HEK293 (cell line): ENCODE measurements at regions not wholly inside any gene's neighbourhood (a gene's known extent, or its start where the extent isn't known, plus 50 kb on each side); places are given as distances from the start of the nearest gene placed in this dataset.

Experiments used
- MYNN ChIP-seq: fragments of 450-650 bp; formaldehyde crosslinking; IDR thresholded peaks from 2 replicates; pipeline ENCODE4 v1.5.1; 2016; ENCODE audit warnings: missing biosample characterization, missing genetic modification characterization, borderline replicate concordance
- TCF7L2 ChIP-seq: IDR thresholded peaks from 2 replicates; pipeline ENCODE4 v1.6.1; 2011; ENCODE audit warnings: low read depth, mild to moderate bottlenecking, inconsistent platforms, low read length, moderate library complexity, borderline replicate concordance
- ZEB2 ChIP-seq: fragments of 450-650 bp; formaldehyde crosslinking; IDR thresholded peaks from 2 replicates; pipeline ENCODE4 v1.5.1; 2016; ENCODE audit warnings: missing biosample characterization, missing genetic modification characterization
- ZNF416 ChIP-seq: fragments of 450-650 bp; formaldehyde crosslinking; IDR thresholded peaks from 2 replicates; pipeline ENCODE4 v1.5.1; 2016; ENCODE audit warnings: missing biosample characterization, missing genetic modification characterization
- ZNF664 ChIP-seq: fragments of 450-650 bp; formaldehyde crosslinking; IDR thresholded peaks from 2 replicates; pipeline ENCODE4 v1.5.1; 2016; ENCODE audit warnings: missing biosample characterization, missing genetic modification characterization
- TF ChIP-seq, protein P1 (sequence below): fragments of 450-650 bp; formaldehyde crosslinking; IDR thresholded peaks from 2 replicates; pipeline ENCODE4 v1.5.1; 2016; ENCODE audit warnings: missing biosample characterization, missing genetic modification characterization
- TF ChIP-seq, protein P2 (sequence below): fragments of 450-650 bp; formaldehyde crosslinking; IDR thresholded peaks from 2 replicates; pipeline ENCODE4 v1.5.1; 2016; ENCODE audit warnings: missing biosample characterization, missing genetic modification characterization
- TF ChIP-seq, protein P3 (sequence below): fragments of 450-650 bp; formaldehyde crosslinking; IDR thresholded peaks from 2 replicates; pipeline ENCODE4 v1.5.1; 2017; ENCODE audit warnings: missing biosample characterization, missing genetic modification characterization

DNA sequence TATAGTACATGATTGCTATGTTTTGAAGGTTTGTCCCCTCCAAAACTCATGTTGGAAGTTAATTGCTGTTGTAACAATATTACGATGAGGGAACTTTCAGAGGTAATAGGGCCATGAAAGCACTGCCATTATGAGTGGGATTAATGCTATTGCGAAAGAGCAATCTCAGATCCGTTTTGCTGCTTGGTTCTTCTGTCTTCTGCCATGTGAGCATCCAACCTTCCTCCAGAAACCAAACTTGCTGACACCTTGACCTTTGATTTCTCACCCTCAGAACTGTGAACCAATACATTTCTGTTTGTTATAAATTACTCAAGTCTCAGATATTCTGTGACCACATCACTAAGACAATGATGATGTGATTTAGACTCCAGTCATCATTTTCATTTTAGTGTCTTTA is 2590.9 kb downstream of the PCDH9 start:
- TF ChIP-seq, protein P1, sequence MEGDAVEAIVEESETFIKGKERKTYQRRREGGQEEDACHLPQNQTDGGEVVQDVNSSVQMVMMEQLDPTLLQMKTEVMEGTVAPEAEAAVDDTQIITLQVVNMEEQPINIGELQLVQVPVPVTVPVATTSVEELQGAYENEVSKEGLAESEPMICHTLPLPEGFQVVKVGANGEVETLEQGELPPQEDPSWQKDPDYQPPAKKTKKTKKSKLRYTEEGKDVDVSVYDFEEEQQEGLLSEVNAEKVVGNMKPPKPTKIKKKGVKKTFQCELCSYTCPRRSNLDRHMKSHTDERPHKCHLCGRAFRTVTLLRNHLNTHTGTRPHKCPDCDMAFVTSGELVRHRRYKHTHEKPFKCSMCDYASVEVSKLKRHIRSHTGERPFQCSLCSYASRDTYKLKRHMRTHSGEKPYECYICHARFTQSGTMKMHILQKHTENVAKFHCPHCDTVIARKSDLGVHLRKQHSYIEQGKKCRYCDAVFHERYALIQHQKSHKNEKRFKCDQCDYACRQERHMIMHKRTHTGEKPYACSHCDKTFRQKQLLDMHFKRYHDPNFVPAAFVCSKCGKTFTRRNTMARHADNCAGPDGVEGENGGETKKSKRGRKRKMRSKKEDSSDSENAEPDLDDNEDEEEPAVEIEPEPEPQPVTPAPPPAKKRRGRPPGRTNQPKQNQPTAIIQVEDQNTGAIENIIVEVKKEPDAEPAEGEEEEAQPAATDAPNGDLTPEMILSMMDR (tag by site-specific recombination): no peak
- TF ChIP-seq MYNN (tag by site-specific recombination) (no peak), ZNF664 (tag by site-specific recombination) (no peak), TCF7L2 (no peak), ZNF416 (tag by site-specific recombination) (no peak), ZEB2 (no peak)
- TF ChIP-seq, protein P2, sequence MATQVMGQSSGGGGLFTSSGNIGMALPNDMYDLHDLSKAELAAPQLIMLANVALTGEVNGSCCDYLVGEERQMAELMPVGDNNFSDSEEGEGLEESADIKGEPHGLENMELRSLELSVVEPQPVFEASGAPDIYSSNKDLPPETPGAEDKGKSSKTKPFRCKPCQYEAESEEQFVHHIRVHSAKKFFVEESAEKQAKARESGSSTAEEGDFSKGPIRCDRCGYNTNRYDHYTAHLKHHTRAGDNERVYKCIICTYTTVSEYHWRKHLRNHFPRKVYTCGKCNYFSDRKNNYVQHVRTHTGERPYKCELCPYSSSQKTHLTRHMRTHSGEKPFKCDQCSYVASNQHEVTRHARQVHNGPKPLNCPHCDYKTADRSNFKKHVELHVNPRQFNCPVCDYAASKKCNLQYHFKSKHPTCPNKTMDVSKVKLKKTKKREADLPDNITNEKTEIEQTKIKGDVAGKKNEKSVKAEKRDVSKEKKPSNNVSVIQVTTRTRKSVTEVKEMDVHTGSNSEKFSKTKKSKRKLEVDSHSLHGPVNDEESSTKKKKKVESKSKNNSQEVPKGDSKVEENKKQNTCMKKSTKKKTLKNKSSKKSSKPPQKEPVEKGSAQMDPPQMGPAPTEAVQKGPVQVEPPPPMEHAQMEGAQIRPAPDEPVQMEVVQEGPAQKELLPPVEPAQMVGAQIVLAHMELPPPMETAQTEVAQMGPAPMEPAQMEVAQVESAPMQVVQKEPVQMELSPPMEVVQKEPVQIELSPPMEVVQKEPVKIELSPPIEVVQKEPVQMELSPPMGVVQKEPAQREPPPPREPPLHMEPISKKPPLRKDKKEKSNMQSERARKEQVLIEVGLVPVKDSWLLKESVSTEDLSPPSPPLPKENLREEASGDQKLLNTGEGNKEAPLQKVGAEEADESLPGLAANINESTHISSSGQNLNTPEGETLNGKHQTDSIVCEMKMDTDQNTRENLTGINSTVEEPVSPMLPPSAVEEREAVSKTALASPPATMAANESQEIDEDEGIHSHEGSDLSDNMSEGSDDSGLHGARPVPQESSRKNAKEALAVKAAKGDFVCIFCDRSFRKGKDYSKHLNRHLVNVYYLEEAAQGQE (tag by site-specific recombination): no peak
- TF ChIP-seq, protein P3, sequence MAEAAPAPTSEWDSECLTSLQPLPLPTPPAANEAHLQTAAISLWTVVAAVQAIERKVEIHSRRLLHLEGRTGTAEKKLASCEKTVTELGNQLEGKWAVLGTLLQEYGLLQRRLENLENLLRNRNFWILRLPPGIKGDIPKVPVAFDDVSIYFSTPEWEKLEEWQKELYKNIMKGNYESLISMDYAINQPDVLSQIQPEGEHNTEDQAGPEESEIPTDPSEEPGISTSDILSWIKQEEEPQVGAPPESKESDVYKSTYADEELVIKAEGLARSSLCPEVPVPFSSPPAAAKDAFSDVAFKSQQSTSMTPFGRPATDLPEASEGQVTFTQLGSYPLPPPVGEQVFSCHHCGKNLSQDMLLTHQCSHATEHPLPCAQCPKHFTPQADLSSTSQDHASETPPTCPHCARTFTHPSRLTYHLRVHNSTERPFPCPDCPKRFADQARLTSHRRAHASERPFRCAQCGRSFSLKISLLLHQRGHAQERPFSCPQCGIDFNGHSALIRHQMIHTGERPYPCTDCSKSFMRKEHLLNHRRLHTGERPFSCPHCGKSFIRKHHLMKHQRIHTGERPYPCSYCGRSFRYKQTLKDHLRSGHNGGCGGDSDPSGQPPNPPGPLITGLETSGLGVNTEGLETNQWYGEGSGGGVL (tag by site-specific recombination): no peak
